B cell (primary cell): ENCODE measurements at regions not wholly inside any gene's neighbourhood (a gene's known extent, or its start where the extent isn't known, plus 50 kb on each side); places are given as distances from the start of the nearest gene placed in this dataset.

Source experiments
- ATAC-seq: fragments of 200-7000 bp; cut with Tn5 transposase; one replicate; pipeline ENCODE4 v1.10.0; 2021; ENCODE audit warnings: low read depth, mild to moderate bottlenecking, moderate number of reproducible peaks, moderate library complexity
- CTCF ChIA-PET: fragments of 350-600 bp; sonication (Branson Sonifier 250); formaldehyde crosslinking; loops from one replicate; lab custom pipeline; 2021; ENCODE audit warnings: antibody characterized with exemption, inconsistent platforms; lab: Charles Lee
- POLR2A ChIA-PET: fragments of 350-600 bp; sonication (Branson Sonifier 250); formaldehyde crosslinking; loops from one replicate; lab custom pipeline; 2021; ENCODE audit warnings: antibody characterized with exemption; lab: Charles Lee
- DNase-seq: peaks from one replicate; pipeline ENCODE4 v3.0.0; 2013
- H2AFZ ChIP-seq: 2 replicates; pipeline ENCODE4 v1.6.1; 2012; ENCODE audit warnings: mild to moderate bottlenecking, low read depth, low read length; ENCODE audit not compliant: insufficient read depth, poor library complexity, severe bottlenecking
- H3K27ac ChIP-seq, 2 donors: 1 replicate in 1 of 2; 2 replicates in 1 of 2; pipeline ENCODE4 v1.5.1; 2012 to 2013; ENCODE audit warnings: low read length in 2 of 2, mild to moderate bottlenecking in 2 of 2, moderate library complexity in 1 of 2
- H3K27me3 ChIP-seq, 4 experiments: fragments of 200-600 bp in 1 of 4; sonication (generic) in 1 of 4; replicated peaks in 1 of 4; 1 replicate in 2 of 4; 2 replicates in 2 of 4; pipeline versions ENCODE4 v1.6.1 to v1.7.0; 2013 to 2016; ENCODE audit warnings: low read length in 3 of 4, mild to moderate bottlenecking in 2 of 4, mixed read lengths in 1 of 4, moderate library complexity in 1 of 4; ENCODE audit not compliant: insufficient read depth in 4 of 4, control insufficient read depth in 3 of 4; ENCODE audit errors: control extremely low read depth in 1 of 4
- H3K36me3 ChIP-seq, 2 experiments: replicated peaks in 1 of 2; 1 replicate in 1 of 2; 2 replicates in 1 of 2; pipeline versions ENCODE4 v1.6.1 to v1.7.1; 2013; ENCODE audit warnings: low read length in 1 of 2; ENCODE audit not compliant: insufficient read depth in 2 of 2, control insufficient read depth in 1 of 2; ENCODE audit errors: control extremely low read depth in 1 of 2, extremely low read depth in 1 of 2
- H3K4me1 ChIP-seq, 2 donors: fragments of 200-600 bp in 1 of 2; sonication (generic) in 1 of 2; 1 replicate in 1 of 2; 2 replicates in 1 of 2; pipeline versions ENCODE4 v1.5.1 to v1.6.1; 2013 to 2017; ENCODE audit warnings: low read length in 2 of 2; ENCODE audit not compliant: control insufficient read depth in 2 of 2, insufficient read depth in 2 of 2
- H3K4me2 ChIP-seq: replicated peaks from 2 replicates; pipeline ENCODE3; 2012; ENCODE audit warnings: mild to moderate bottlenecking, low read depth, low read length; ENCODE audit not compliant: poor library complexity, severe bottlenecking
- H3K4me3 ChIP-seq, 5 experiments: fragments of 200-600 bp in 1 of 5; sonication (generic) in 1 of 5; 1 replicate in 3 of 5; 2 replicates in 2 of 5; pipeline versions ENCODE4 v1.5.1 to v1.7.0; 2011 to 2016; ENCODE audit warnings: low read length in 4 of 5, mild to moderate bottlenecking in 4 of 5, low read depth in 2 of 5, control low read depth in 1 of 5, moderate library complexity in 1 of 5; ENCODE audit not compliant: insufficient read depth in 1 of 5; ENCODE audit errors: control extremely low read depth in 1 of 5, extremely low read depth in 1 of 5
- H3K79me2 ChIP-seq: fragments of 200-600 bp; sonication (generic); one replicate; pipeline ENCODE4 v1.6.0; 2016; ENCODE audit warnings: low read length; ENCODE audit not compliant: control insufficient read depth, insufficient read depth
- H3K9ac ChIP-seq: fragments of 200-600 bp; sonication (generic); 2 replicates; pipeline ENCODE4 v1.6.1; 2017; ENCODE audit warnings: mild to moderate bottlenecking, low read length, moderate library complexity
- H3K9me3 ChIP-seq, 3 donors: one replicate each; pipeline versions ENCODE4 v1.6.1 to v1.7.1; 2013; ENCODE audit warnings: low read length in 2 of 3; ENCODE audit not compliant: control insufficient read depth in 2 of 3, insufficient read depth in 1 of 3; ENCODE audit errors: control extremely low read depth in 1 of 3
- H4K20me1 ChIP-seq: 2 replicates; pipeline ENCODE4 v1.6.0; 2012; ENCODE audit warnings: mild to moderate bottlenecking, low read length; ENCODE audit not compliant: insufficient read depth, control insufficient read depth, poor library complexity, severe bottlenecking
- H3K27ac Mint-ChIP-seq: one replicate; pipeline ENCODE4 v1.8.0; 2021; ENCODE audit warnings: mixed read lengths
- H3K27me3 Mint-ChIP-seq: one replicate; pipeline ENCODE4 v1.8.0; 2021; ENCODE audit warnings: mixed read lengths
- H3K4me1 Mint-ChIP-seq: one replicate; pipeline ENCODE4 v1.8.0; 2021; ENCODE audit warnings: mixed read lengths
- H3K4me3 Mint-ChIP-seq: one replicate; pipeline ENCODE4 v1.8.0; 2021; ENCODE audit warnings: mixed read lengths
- H3K9me3 Mint-ChIP-seq: one replicate; pipeline ENCODE4 v1.8.0; 2022; ENCODE audit warnings: mixed read lengths; ENCODE audit not compliant: insufficient read depth
- CTCF ChIP-seq: fragments of 200-600 bp; IDR thresholded peaks from one replicate; pipeline ENCODE4 v1.8.0; 2022; ENCODE audit warnings: antibody characterized with exemption, mild to moderate bottlenecking
- EZH2 ChIP-seq: IDR thresholded peaks from 2 replicates; pipeline ENCODE4 v1.6.1; 2012; ENCODE audit warnings: borderline replicate concordance, low read depth, mild to moderate bottlenecking, moderate library complexity, low read length; ENCODE audit not compliant: insufficient read depth, poor library complexity, severe bottlenecking
- WGBS: methylation state at CpG from one replicate; pipeline ENCODE4 v1.1.5; 2013; ENCODE audit warnings: missing lambda C conversion rate; ENCODE audit not compliant: insufficient coverage; 5-methylcytosine and 5-hydroxymethylcytosine counted together
- intact Hi-C: fragments of 100-400 bp; cut with micrococcal nuclease; formaldehyde crosslinking; loops from one replicate; pipeline ENCODE4 v1.10.0; 2022

DNA sequence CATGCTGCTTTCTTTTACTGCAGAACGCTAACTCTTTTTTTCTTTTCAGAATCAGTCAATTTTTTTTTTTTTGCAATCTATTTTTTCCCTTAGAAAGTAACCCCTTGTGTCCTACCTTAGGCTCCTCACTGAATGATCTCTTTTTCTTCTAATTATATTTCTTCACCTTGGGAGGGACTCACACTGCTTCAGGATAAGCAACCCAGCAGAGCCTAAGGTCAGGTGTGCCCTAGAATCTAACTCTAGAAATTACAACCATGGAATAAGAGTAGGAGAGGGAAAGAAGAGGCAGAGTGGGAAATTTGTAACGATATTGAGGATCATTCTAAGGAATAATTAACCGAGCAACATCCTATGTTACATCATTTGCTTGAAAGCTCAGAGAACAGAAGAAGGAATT, 564.0 kb upstream of the MEF2C start:
- Histone ChIP-seq H3K9ac (no peak overlapping the region), H3K27me3 (no peaks in the 10 kb centered on the region), H2AFZ (peak overlapping the region; percentile 43), H3K4me1 (peaks cover 58 to 91% of the 10 kb centered on the region in 2 donors), H3K9me3 (peaks cover 0 to 2% (median 0%) of the 10 kb centered on the region in 3 donors), H3K4me3 (no peak overlapping the region), H3K36me3 (no peaks in the 10 kb centered on the region), H3K27ac (peak overlapping the region; percentile 72 to 89), H3K4me2 (peak overlapping the region; percentile 40), H4K20me1 (no peaks in the 10 kb centered on the region), H3K79me2 (peaks cover 5% of the 10 kb centered on the region)
- no peaks in the 10 kb centered on the region for H3K27me3 Mint-ChIP-seq
- H3K9me3 Mint-ChIP-seq, result no peaks in the 10 kb centered on the region
- ATAC-seq, result no peak
- TF ChIP-seq EZH2 (no peak), CTCF (no peak)
- DNase-seq, result no peak
- peak overlapping the region; percentile 46 for H3K4me3 Mint-ChIP-seq
- CTCF ChIA-PET, result interaction anchor here (0.9 to 1.7 kb wide), 2 partner anchors 10 to 717 kb away, joined by 3 to 4 read pairs; no protein-coding TSS in a partner anchor
- 75% methylated on average over 2 of the region's 3 CpGs for WGBS
- peak overlapping the region; percentile 92 for H3K27ac Mint-ChIP-seq
- POLR2A ChIA-PET, result no interaction called here
- intact Hi-C loops, result loop anchor here (5.0 kb wide), 1 partner anchor 145 kb away; no protein-coding TSS in a partner anchor
- H3K4me1 Mint-ChIP-seq, result peaks cover 70% of the 10 kb centered on the region

- intact Hi-C loops, result loop anchor here (2.0 to 5.0 kb wide), 2 partner anchors 14 to 143 kb away; no protein-coding TSS in a partner anchor
- Mint-ChIP-seq H3K4me3 (peak overlapping the region; percentile 47), H3K27ac (peak overlapping the region; percentile 88), H3K9me3 (no peaks in the 10 kb centered on the region), H3K4me1 (peaks cover 72% of the 10 kb centered on the region), H3K27me3 (no peaks in the 10 kb centered on the region)
- H3K4me2 ChIP-seq, result peak overlapping the region; percentile 58
- no peaks in the 10 kb centered on the region for H4K20me1 ChIP-seq
- ATAC-seq (no peak), DNase-seq (no peak)
- H3K27ac ChIP-seq, result peak overlapping the region; percentile 72 to 89
- H3K27me3 ChIP-seq, result no peaks in the 10 kb centered on the region
- H2AFZ ChIP-seq, result peak overlapping the region; percentile 74
- TF ChIP-seq EZH2 (no peak), CTCF (no peak)
- no peaks in the 10 kb centered on the region for H3K9me3 ChIP-seq
- H3K79me2 ChIP-seq, result no peaks in the 10 kb centered on the region
- peak overlapping the region; percentile 25 for H3K9ac ChIP-seq
- H3K4me3 ChIP-seq, result peak overlapping the region in 1 of 5 experiments; percentile 42
- H3K4me1 ChIP-seq, result peaks cover 66 to 91% of the 10 kb centered on the region in 2 donors
- H3K36me3 ChIP-seq, result no peaks in the 10 kb centered on the region
- ChIA-PET POLR2A (interaction anchor here (0.5 to 0.7 kb wide), 2 partner anchors 154 to 565 kb away, joined by 3 to 6 read pairs; no protein-coding TSS in a partner anchor), CTCF (interaction anchor here (0.9 kb wide), 1 partner anchor 9 kb away, joined by 3 read pairs; no protein-coding TSS in a partner anchor)
- 64% methylated on average over 2 of the region's 5 CpGs for WGBS
These were observed 562.2 kb upstream of the MEF2C start for GRCh38 chr5:89445106-89445745.
